WTC11 (cell line): ENCODE measurements at regions not wholly inside any gene's neighbourhood (a gene's known extent, or its start where the extent isn't known, plus 50 kb on each side); places are given as distances from the start of the nearest gene placed in this dataset.

ENCODE experiments used
- ARID4B ChIP-seq: sonication (generic); formaldehyde crosslinking; IDR thresholded peaks from 2 replicates; pipeline ENCODE4 v1.8.0; 2023; ENCODE audit warnings: missing genetic modification reagents, mild to moderate bottlenecking, borderline replicate concordance
- ATF1 ChIP-seq: sonication (generic); formaldehyde crosslinking; IDR thresholded peaks from 2 replicates; pipeline ENCODE4 v1.8.1; 2023; ENCODE audit warnings: mild to moderate bottlenecking, moderate library complexity, missing genetic modification reagents
- MXD4 ChIP-seq: fragments of 250-450 bp; sonication (Bioruptor Pico); IDR thresholded peaks from 2 replicates; pipeline ENCODE4 v1.8.0; 2021; ENCODE audit warnings: mild to moderate bottlenecking, moderate library complexity, borderline replicate concordance
- ZNF138 ChIP-seq: sonication (generic); formaldehyde crosslinking; conservative IDR thresholded peaks from 2 replicates; pipeline ENCODE4 v1.8.1; 2022; ENCODE audit warnings: mild to moderate bottlenecking, moderate library complexity, missing genetic modification reagents

GRCh38 chr1:118337346-118337745 is 152.3 kb upstream of the SPAG17 start:
- TF ChIP-seq ARID4B (CRISPR knock-in tag), result no peak
- no peak for TF ChIP-seq ZNF138 (CRISPR knock-in tag)
- no peak for TF ChIP-seq MXD4 (CRISPR knock-in tag)
- TF ChIP-seq ATF1 (CRISPR knock-in tag), result no peak
